Mesenchymal stem cell (in vitro differentiated cells and primary cell): ENCODE measurements at regions not wholly inside any gene's neighbourhood (a gene's known extent, or its start where the extent isn't known, plus 50 kb on each side); places are given as distances from the start of the nearest gene placed in this dataset.

Source experiments
- DNase-seq: peaks from one replicate; pipeline ENCODE4 v3.0.0-alpha.2; 2013
- H2AFZ ChIP-seq: one replicate; pipeline ENCODE4 v1.6.1; 2013; ENCODE audit warnings: low read depth, mild to moderate bottlenecking, control low read depth, inconsistent platforms, low read length, moderate library complexity
- H2AK5ac ChIP-seq: 2 replicates; pipeline ENCODE4 v1.6.1; 2013; ENCODE audit warnings: low read length, moderate library complexity, mild to moderate bottlenecking, inconsistent platforms; ENCODE audit not compliant: severe bottlenecking
- H2BK120ac ChIP-seq: one replicate; pipeline ENCODE4 v1.6.1; 2013; ENCODE audit warnings: low read depth, mild to moderate bottlenecking, inconsistent platforms, low read length, moderate library complexity
- H2BK12ac ChIP-seq, 2 experiments: one replicate each; pipeline ENCODE4 v1.6.1; 2013; ENCODE audit warnings: inconsistent platforms in 2 of 2, low read length in 2 of 2, mild to moderate bottlenecking in 2 of 2, moderate library complexity in 2 of 2, control low read depth in 1 of 2
- H2BK15ac ChIP-seq: one replicate; pipeline ENCODE4 v1.6.1; 2013; ENCODE audit warnings: mild to moderate bottlenecking, low read depth, inconsistent platforms; ENCODE audit not compliant: poor library complexity, severe bottlenecking
- H2BK5ac ChIP-seq: 2 replicates; pipeline ENCODE4 v1.6.1; 2013; ENCODE audit warnings: low read depth, mild to moderate bottlenecking, low read length, control low read depth, inconsistent platforms; ENCODE audit not compliant: poor library complexity, severe bottlenecking
- H3K14ac ChIP-seq, 2 experiments: one replicate each; pipeline ENCODE4 v1.6.1; 2013; ENCODE audit warnings: inconsistent platforms in 2 of 2, low read length in 2 of 2, control low read depth in 1 of 2, mild to moderate bottlenecking in 1 of 2, moderate library complexity in 1 of 2
- H3K18ac ChIP-seq, 2 experiments: one replicate each; pipeline ENCODE4 v1.6.1; 2013; ENCODE audit warnings: inconsistent platforms in 2 of 2, low read length in 2 of 2, control low read depth in 1 of 2, low read depth in 1 of 2, mild to moderate bottlenecking in 1 of 2
- H3K23ac ChIP-seq, 2 experiments: one replicate each; pipeline ENCODE4 v1.6.1; 2013; ENCODE audit warnings: inconsistent platforms in 2 of 2, low read length in 2 of 2, mild to moderate bottlenecking in 2 of 2, moderate library complexity in 2 of 2, control low read depth in 1 of 2
- H3K27ac ChIP-seq: 2 replicates; pipeline ENCODE4 v1.5.1; 2013; ENCODE audit warnings: mild to moderate bottlenecking, moderate library complexity, low read length, control low read depth, inconsistent platforms; ENCODE audit not compliant: poor library complexity, severe bottlenecking
- H3K27me3 ChIP-seq, 2 experiments: 2 replicates each; pipeline versions ENCODE4 v1.6.1 to v1.7.0; 2013; ENCODE audit warnings: low read length in 2 of 2, mild to moderate bottlenecking in 2 of 2, moderate library complexity in 2 of 2, control low read depth in 1 of 2, inconsistent platforms in 1 of 2; ENCODE audit not compliant: control insufficient read depth in 1 of 2, insufficient read depth in 1 of 2
- H3K36me3 ChIP-seq, 2 experiments: 2 replicates each; pipeline versions ENCODE4 v1.6.1 to v1.7.0; 2013; ENCODE audit warnings: low read length in 2 of 2, control low read depth in 1 of 2, inconsistent platforms in 1 of 2, low read depth in 1 of 2, mild to moderate bottlenecking in 1 of 2; ENCODE audit not compliant: insufficient read depth in 2 of 2, control insufficient read depth in 1 of 2
- H3K4ac ChIP-seq, 2 experiments: one replicate each; pipeline ENCODE4 v1.6.1; 2013; ENCODE audit warnings: inconsistent platforms in 2 of 2, low read length in 2 of 2, mild to moderate bottlenecking in 2 of 2, moderate library complexity in 2 of 2, control low read depth in 1 of 2, low read depth in 1 of 2
- H3K4me1 ChIP-seq: 2 replicates; pipeline ENCODE4 v1.6.1; 2013; ENCODE audit warnings: low read depth, low read length, control low read depth; ENCODE audit not compliant: control insufficient read depth, insufficient read depth
- H3K4me2 ChIP-seq: 2 replicates; pipeline ENCODE4 v1.6.1; 2013; ENCODE audit warnings: low read length, mild to moderate bottlenecking, inconsistent platforms; ENCODE audit not compliant: poor library complexity, severe bottlenecking
- H3K4me3 ChIP-seq, 2 experiments: 2 replicates each; pipeline versions ENCODE4 v1.5.1 to v1.7.0; 2013; ENCODE audit warnings: low read length in 2 of 2, mild to moderate bottlenecking in 2 of 2, control low read depth in 1 of 2, low read depth in 1 of 2; ENCODE audit not compliant: insufficient read depth in 1 of 2
- H3K79me1 ChIP-seq: replicated peaks from 2 replicates; pipeline ENCODE4 v1.6.1; 2013; ENCODE audit warnings: mild to moderate bottlenecking, control low read depth, low read length, inconsistent platforms; ENCODE audit not compliant: poor library complexity, severe bottlenecking
- H3K9ac ChIP-seq: 2 replicates; pipeline ENCODE4 v1.7.0; 2013; ENCODE audit warnings: mild to moderate bottlenecking, low read length, moderate library complexity
- H3K9me3 ChIP-seq: 2 replicates; pipeline ENCODE4 v1.7.0; 2013; ENCODE audit warnings: mild to moderate bottlenecking, low read length; ENCODE audit not compliant: control insufficient read depth
- H4K8ac ChIP-seq: one replicate; pipeline ENCODE4 v1.6.1; 2013; ENCODE audit warnings: inconsistent platforms, mild to moderate bottlenecking, low read length, moderate library complexity
- H4K91ac ChIP-seq: one replicate; pipeline ENCODE4 v1.6.1; 2013; ENCODE audit warnings: mild to moderate bottlenecking, low read length, inconsistent platforms
- WGBS: methylation state at CpG from one replicate; pipeline ENCODE4 v1.1.7; 2013; ENCODE audit warnings: mixed read lengths; 5-methylcytosine and 5-hydroxymethylcytosine counted together

DNA sequence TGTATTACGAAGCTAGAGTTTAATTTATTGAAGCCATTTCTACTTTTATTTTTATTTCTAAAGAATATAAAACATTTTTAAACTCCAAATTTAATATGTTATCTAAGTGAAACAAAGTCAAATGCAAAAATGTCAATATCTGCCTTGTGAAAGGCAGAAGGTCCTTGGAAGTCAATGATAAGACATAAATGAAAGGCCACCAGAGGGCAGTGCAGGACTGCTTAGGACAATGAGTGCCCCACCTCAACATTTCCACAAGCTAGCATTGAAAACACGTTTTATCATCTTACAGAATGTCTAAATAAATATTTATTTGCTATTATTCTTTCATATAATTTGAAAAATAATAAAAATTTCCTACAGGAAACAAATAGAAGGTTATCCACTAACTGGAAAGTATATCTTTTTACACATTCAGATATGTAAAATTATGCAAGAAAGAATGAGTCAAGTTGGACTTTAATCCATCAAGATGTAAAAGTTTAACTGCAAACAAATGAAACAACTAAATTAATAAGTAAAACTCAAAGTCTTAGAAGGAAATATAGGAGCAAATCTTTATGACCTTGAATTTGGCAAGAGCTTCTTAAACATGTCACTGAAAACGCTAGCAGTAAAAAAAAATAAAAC lies 140.1 kb upstream of the FMN2 start:
- Histone ChIP-seq H3K9me3 (no peaks in the 10 kb centered on the region), H2BK12ac (no peak overlapping the region), H3K23ac (no peak overlapping the region), H4K8ac (no peak overlapping the region), H3K79me1 (no peaks in the 10 kb centered on the region), H3K36me3 (no peaks in the 10 kb centered on the region), H3K4me2 (no peak overlapping the region), H3K4ac (no peak overlapping the region), H3K18ac (no peak overlapping the region), H4K91ac (no peak overlapping the region), H3K4me1 (no peaks in the 10 kb centered on the region), H2BK5ac (no peak overlapping the region), H2BK15ac (no peak overlapping the region), H2AK5ac (no peak overlapping the region), H3K9ac (no peak overlapping the region), H3K4me3 (no peak overlapping the region), H3K14ac (no peak overlapping the region), H2AFZ (no peak overlapping the region), H3K27ac (no peak overlapping the region), H2BK120ac (no peak overlapping the region), H3K27me3 (peaks cover 10% of the 10 kb centered on the region in 2 experiments)
- peak; percentile 60 for DNase-seq
- no CpG with 5 or more reads among the region's 3 CpGs for WGBS

DNA sequence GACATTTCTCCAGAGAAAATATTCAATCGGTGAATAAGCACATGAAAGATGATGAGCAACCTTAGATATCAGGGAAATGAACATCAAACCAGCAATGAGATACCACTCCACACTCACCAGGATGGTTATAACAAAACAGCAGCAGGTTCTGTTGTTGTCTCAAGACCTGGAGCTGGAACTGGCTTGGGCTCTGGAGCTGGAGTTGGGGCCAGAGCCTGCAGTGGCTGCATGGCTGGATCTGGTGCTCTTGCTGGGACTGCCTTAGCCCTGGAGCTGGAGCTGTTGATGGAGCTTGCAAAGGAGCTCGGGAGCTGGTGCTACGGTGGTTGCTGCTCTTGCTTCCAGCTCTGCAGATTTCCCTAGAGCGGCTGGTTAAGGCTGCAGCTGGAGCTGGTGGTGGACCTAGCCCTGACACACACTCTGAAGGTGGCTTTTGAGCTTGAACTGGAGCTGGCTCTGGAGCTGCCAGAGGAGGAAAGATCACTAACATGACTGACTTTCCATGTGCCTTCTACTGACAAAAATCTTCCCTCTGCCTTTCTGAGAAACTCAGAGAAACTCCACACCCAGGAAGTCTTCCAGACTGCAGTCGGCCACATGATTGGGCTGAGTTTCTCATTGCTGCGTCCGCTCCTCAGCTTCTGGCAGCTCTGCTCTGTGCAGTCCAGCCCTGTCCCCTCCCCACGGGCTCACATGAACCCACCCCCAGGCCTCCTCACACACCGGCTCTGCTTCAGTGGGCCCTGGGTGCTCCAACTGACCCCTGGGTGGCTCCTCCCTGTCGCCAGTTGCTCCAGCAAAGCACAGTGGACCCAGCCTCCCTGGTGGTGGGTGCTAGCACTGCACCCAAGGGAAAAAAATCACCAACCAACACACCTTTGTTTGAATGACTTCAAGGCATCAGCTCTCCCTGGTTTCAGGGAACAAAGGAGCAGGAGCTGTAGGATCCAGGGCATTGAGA lies 139.1 kb upstream of the FMN2 start:
- no peak overlapping the region for H3K14ac ChIP-seq
- H2BK5ac ChIP-seq, result no peak overlapping the region
- peaks cover 11 to 18% of the 10 kb centered on the region in 2 experiments for H3K27me3 ChIP-seq
- H3K4me2 ChIP-seq, result no peak overlapping the region
- H3K4me3 ChIP-seq, result no peak overlapping the region
- H2BK12ac ChIP-seq, result no peak overlapping the region
- no peak overlapping the region for H3K18ac ChIP-seq
- 74% methylated on average over 10 of the region's 10 CpGs for WGBS
- no peak overlapping the region for H4K8ac ChIP-seq
- H3K9ac ChIP-seq, result no peak overlapping the region
- no peak overlapping the region for H3K4ac ChIP-seq
- H3K4me1 ChIP-seq, result no peaks in the 10 kb centered on the region
- no peaks in the 10 kb centered on the region for H3K36me3 ChIP-seq
- H3K27ac ChIP-seq, result no peak overlapping the region
- no peaks in the 10 kb centered on the region for H3K79me1 ChIP-seq
- DNase-seq, result peak; percentile 1
- H4K91ac ChIP-seq, result no peak overlapping the region
- H3K23ac ChIP-seq, result no peak overlapping the region
- no peak overlapping the region for H2BK120ac ChIP-seq
- no peak overlapping the region for H2AFZ ChIP-seq
- no peak overlapping the region for H2BK15ac ChIP-seq
- H3K9me3 ChIP-seq, result no peaks in the 10 kb centered on the region
- no peak overlapping the region for H2AK5ac ChIP-seq

DNA sequence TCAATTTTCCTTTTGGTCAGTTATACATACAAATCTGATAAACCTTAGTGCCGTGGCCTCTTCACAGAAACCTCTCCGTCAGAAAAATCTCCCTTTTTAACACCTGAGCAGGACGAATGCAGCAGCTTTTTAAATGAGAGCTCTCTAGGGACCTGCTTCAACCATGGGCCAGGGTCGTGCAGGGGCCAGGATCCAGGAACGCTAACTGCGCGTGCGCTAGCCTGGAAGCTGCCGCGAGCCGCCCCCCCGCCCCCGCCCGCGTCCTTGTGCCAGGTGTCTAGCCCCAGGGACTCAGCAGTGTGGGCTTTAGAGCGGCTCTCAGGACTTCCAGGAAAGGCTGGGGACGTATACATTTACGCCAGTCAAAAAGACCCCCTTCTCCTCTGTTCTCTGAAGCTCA lies 136.8 kb upstream of the FMN2 start:
- Histone ChIP-seq H3K79me1 (no peaks in the 10 kb centered on the region), H3K9ac (no peak overlapping the region), H3K36me3 (no peaks in the 10 kb centered on the region), H2BK120ac (no peak overlapping the region), H3K23ac (no peak overlapping the region), H3K27ac (no peak overlapping the region), H2BK5ac (no peak overlapping the region), H2BK12ac (no peak overlapping the region), H3K4me2 (no peak overlapping the region), H3K14ac (no peak overlapping the region), H3K4me1 (no peaks in the 10 kb centered on the region), H3K9me3 (no peaks in the 10 kb centered on the region), H3K4me3 (no peak overlapping the region), H4K91ac (no peak overlapping the region), H3K18ac (no peak overlapping the region), H3K4ac (no peak overlapping the region), H2AK5ac (no peak overlapping the region), H4K8ac (no peak overlapping the region), H3K27me3 (peaks cover 17 to 30% of the 10 kb centered on the region in 2 experiments), H2BK15ac (no peak overlapping the region), H2AFZ (no peak overlapping the region)
- DNase-seq, result no peak
- WGBS, result 86% methylated on average over 17 of the region's 18 CpGs

DNA sequence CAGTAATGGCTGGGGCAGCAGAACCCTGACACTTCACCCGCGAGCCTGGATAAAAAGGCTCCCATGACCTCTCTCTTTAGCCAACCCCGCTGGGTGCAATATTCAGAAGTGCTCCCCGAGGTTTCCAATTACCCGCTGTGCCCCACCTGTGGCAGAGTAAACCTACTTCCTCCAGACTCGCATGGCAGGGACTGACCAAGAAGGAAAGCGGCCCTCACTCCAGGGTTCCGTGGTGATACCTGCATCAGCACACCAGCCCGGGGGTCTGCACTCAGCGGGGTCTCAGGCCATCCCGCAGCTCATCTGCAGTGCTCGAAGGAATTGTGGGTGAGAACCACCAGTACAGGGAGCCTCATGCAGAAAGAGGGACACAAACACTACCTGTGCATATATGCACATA lies 136.3 kb upstream of the FMN2 start:
- Histone ChIP-seq H2BK5ac (no peak overlapping the region), H3K18ac (no peak overlapping the region), H3K4me3 (no peak overlapping the region), H2BK120ac (no peak overlapping the region), H4K91ac (no peak overlapping the region), H3K14ac (no peak overlapping the region), H3K23ac (no peak overlapping the region), H3K9ac (no peak overlapping the region), H2AFZ (no peak overlapping the region), H3K79me1 (no peaks in the 10 kb centered on the region), H3K36me3 (no peaks in the 10 kb centered on the region), H2AK5ac (no peak overlapping the region), H3K4ac (no peak overlapping the region), H3K4me2 (no peak overlapping the region), H3K4me1 (no peaks in the 10 kb centered on the region), H2BK15ac (no peak overlapping the region), H3K9me3 (no peaks in the 10 kb centered on the region), H4K8ac (no peak overlapping the region), H3K27ac (no peak overlapping the region), H3K27me3 (peaks cover 17 to 36% of the 10 kb centered on the region in 2 experiments), H2BK12ac (no peak overlapping the region)
- WGBS, result 89% methylated on average over 11 of the region's 12 CpGs
- DNase-seq, result no peak
